HCT116 (cell line): ENCODE measurements at regions not wholly inside any gene's neighbourhood (a gene's known extent, or its start where the extent isn't known, plus 50 kb on each side); places are given as distances from the start of the nearest gene placed in this dataset.

Source experiments
- ATAC-seq: fragments of 200-7000 bp; cut with Tn5 transposase; 2 replicates; pipeline ENCODE4 v1.9.1; 2020; ENCODE audit warnings: mild to moderate bottlenecking, moderate library complexity
- BruUV-seq: library from RNA; stranded (reverse); fragments of 400-500 nt; replicated peaks from 2 replicates; lab custom pipeline; 2021; lab: Mats Ljungman, UMichigan
- CTCF ChIA-PET: fragments of 300-600 bp; sonication (Branson Sonifier 250); formaldehyde crosslinking; loops from one replicate; lab custom pipeline; 2021; ENCODE audit warnings: antibody characterized with exemption; lab: Charles Lee
- POLR2A ChIA-PET: fragments of 300-600, 350-600 bp; sonication (Branson Sonifier 250); formaldehyde crosslinking; loops from one replicate; lab custom pipeline; 2021; ENCODE audit warnings: antibody characterized with exemption; lab: Charles Lee
- RAD21 ChIA-PET, 2 experiments: fragments of 300-600 bp; sonication (Branson Sonifier 250); formaldehyde crosslinking; loops; one replicate each; lab custom pipeline; 2023; ENCODE audit warnings: low total read pairs in 2 of 2; ENCODE audit not compliant: uncharacterized antibody in 2 of 2, unreplicated experiment in 2 of 2, low non-redundant PET in 1 of 2; lab: Charles Lee
- DNase-seq: peaks from one replicate; pipeline ENCODE4 v3.0.0-alpha.2; 2010; ENCODE audit warnings: low read depth, low spot score
- H2AFZ ChIP-seq: fragments of 200-600 bp; shearing (Covaris generic), sonication (generic); 2 replicates; pipeline ENCODE4 v1.6.1; 2017; ENCODE audit warnings: low read depth, mixed run types, mixed read lengths, antibody characterized with exemption, low read length; ENCODE audit not compliant: poor library complexity, severe bottlenecking
- H3K27ac ChIP-seq: 2 replicates; pipeline ENCODE4 v1.5.1; 2012; ENCODE audit warnings: low read depth, low read length
- H3K27me3 ChIP-seq: fragments of 200-600 bp; sonication (generic); 2 replicates; pipeline ENCODE4 v1.6.1; 2016; ENCODE audit warnings: mixed run types, low read length, mixed read lengths; ENCODE audit not compliant: insufficient read depth
- H3K36me3 ChIP-seq, 2 experiments: fragments of 200-500 bp in 1 of 2; fragments of 200-600 bp in 1 of 2; sonication (Bioruptor generic) in 1 of 2; sonication (generic) in 1 of 2; 2 replicates each; pipeline versions ENCODE4 v1.5.1 to v1.6.1; 2014 to 2016; ENCODE audit warnings: low read length in 2 of 2, inconsistent platforms in 1 of 2, mixed read lengths in 1 of 2, mixed run types in 1 of 2; ENCODE audit not compliant: insufficient read depth in 2 of 2, control insufficient read depth in 1 of 2
- H3K4me1 ChIP-seq, 2 experiments: fragments of 200-600 bp in 1 of 2; sonication (generic) in 1 of 2; 2 replicates each; pipeline versions ENCODE4 v1.5.1 to v1.6.1; 2012 to 2017; ENCODE audit warnings: low read length in 2 of 2, inconsistent platforms in 1 of 2, mild to moderate bottlenecking in 1 of 2, mixed read lengths in 1 of 2, mixed run types in 1 of 2, moderate library complexity in 1 of 2; ENCODE audit not compliant: insufficient read depth in 2 of 2, control insufficient read depth in 1 of 2
- H3K4me2 ChIP-seq: fragments of 200-600 bp; sonication (generic); 2 replicates; pipeline ENCODE4 v1.6.1; 2017; ENCODE audit warnings: mixed run types, low read length, mixed read lengths
- H3K4me3 ChIP-seq, 2 experiments: fragments of 200-600 bp in 1 of 2; sonication (generic) in 1 of 2; replicated peaks in 1 of 2; 2 replicates each; pipeline ENCODE4 v1.5.1; 2011 to 2016; ENCODE audit warnings: low read length in 2 of 2, control low read depth in 1 of 2, low read depth in 1 of 2, mild to moderate bottlenecking in 1 of 2, mixed read lengths in 1 of 2, mixed run types in 1 of 2
- H3K79me2 ChIP-seq: fragments of 200-600 bp; sonication (generic); 2 replicates; pipeline ENCODE4 v1.6.1; 2017; ENCODE audit warnings: mild to moderate bottlenecking, mixed run types, low read length, moderate library complexity, mixed read lengths; ENCODE audit not compliant: insufficient read depth
- H3K9ac ChIP-seq: fragments of 200-600 bp; sonication (generic); 2 replicates; pipeline ENCODE4 v1.6.1; 2016; ENCODE audit warnings: low read length, mixed read lengths
- H3K9me2 ChIP-seq: fragments of 200-600 bp; sonication (generic), shearing (Covaris generic); 2 replicates; pipeline ENCODE4 v1.6.1; 2017; ENCODE audit warnings: mixed run types, mild to moderate bottlenecking, moderate library complexity; ENCODE audit not compliant: insufficient read depth
- H3K9me3 ChIP-seq, 2 experiments: fragments of 200-500 bp in 1 of 2; fragments of 200-600 bp in 1 of 2; sonication (Bioruptor generic) in 1 of 2; sonication (generic) in 1 of 2; 2 replicates each; pipeline ENCODE4 v1.6.1; 2014 to 2017; ENCODE audit warnings: low read length in 2 of 2, mixed read lengths in 2 of 2, inconsistent platforms in 1 of 2, low read depth in 1 of 2, mild to moderate bottlenecking in 1 of 2, mixed run types in 1 of 2, moderate library complexity in 1 of 2; ENCODE audit not compliant: control insufficient read depth in 1 of 2, insufficient read depth in 1 of 2
- H4K20me1 ChIP-seq: fragments of 200-600 bp; sonication (generic), shearing (Covaris generic); 2 replicates; pipeline ENCODE4 v1.6.1; 2017; ENCODE audit warnings: mixed run types, mild to moderate bottlenecking, moderate library complexity; ENCODE audit not compliant: insufficient read depth
- ATF3 ChIP-seq: IDR thresholded peaks from 2 replicates; pipeline ENCODE4 v1.6.1; 2012
- CBX3 ChIP-seq: IDR thresholded peaks from 2 replicates; pipeline ENCODE4 v1.6.1; 2012; ENCODE audit warnings: low read depth
- CTCF ChIP-seq, 3 experiments: fragments of 200-600 bp in 1 of 3; sonication (generic) in 1 of 3; IDR thresholded peaks in 2 of 3; conservative IDR thresholded peaks in 1 of 3; 2 replicates each; pipeline ENCODE4 v1.5.1; 2012 to 2017; ENCODE audit warnings: low read depth in 2 of 3, low read length in 2 of 3, antibody characterized with exemption in 1 of 3, borderline replicate concordance in 1 of 3, control low read depth in 1 of 3, mild to moderate bottlenecking in 1 of 3, mixed read lengths in 1 of 3, mixed run types in 1 of 3, moderate library complexity in 1 of 3; ENCODE audit not compliant: insufficient read depth in 1 of 3
- ELF1 ChIP-seq: IDR thresholded peaks from 2 replicates; pipeline ENCODE4 v1.6.1; 2012; ENCODE audit warnings: low read depth, borderline replicate concordance
- EZH2 ChIP-seq: fragments of 200-600 bp; sonication (generic); IDR thresholded peaks from 2 replicates; pipeline ENCODE4 v1.6.1; 2017; ENCODE audit warnings: antibody characterized with exemption, mixed run types
- FOSL1 ChIP-seq: IDR thresholded peaks from 2 replicates; pipeline ENCODE4 v1.6.1; 2012; ENCODE audit warnings: low read depth
- JUND ChIP-seq: IDR thresholded peaks from 2 replicates; pipeline ENCODE4 v1.6.1; 2012
- MAX ChIP-seq: IDR thresholded peaks from 2 replicates; pipeline ENCODE4 v1.6.1; 2012
- POLR2A ChIP-seq: IDR thresholded peaks from 2 replicates; pipeline ENCODE4 v1.7.0; 2011; ENCODE audit warnings: borderline replicate concordance; ENCODE audit not compliant: insufficient read depth, insufficient read length; ENCODE audit errors: extremely low read depth
- POLR2AphosphoS5 ChIP-seq: IDR thresholded peaks from 2 replicates; pipeline ENCODE4 v1.6.1; 2011; ENCODE audit warnings: mild to moderate bottlenecking, low read depth, low read length, moderate library complexity
- RAD21 ChIP-seq: IDR thresholded peaks from 2 replicates; pipeline ENCODE4 v1.6.1; 2012; ENCODE audit warnings: low read depth, mild to moderate bottlenecking
- REST ChIP-seq: IDR thresholded peaks from 2 replicates; pipeline ENCODE4 v1.6.1; 2012; ENCODE audit warnings: low read depth
- SIN3A ChIP-seq: IDR thresholded peaks from 2 replicates; pipeline ENCODE4 v1.6.1; 2012; ENCODE audit warnings: low read depth
- SP1 ChIP-seq: IDR thresholded peaks from 2 replicates; pipeline ENCODE4 v1.6.1; 2012; ENCODE audit warnings: low read depth
- SRF ChIP-seq: IDR thresholded peaks from 2 replicates; pipeline ENCODE4 v1.6.1; 2012; ENCODE audit warnings: low read depth
- TCF7L2 ChIP-seq: IDR thresholded peaks from 2 replicates; pipeline ENCODE4 v1.7.0; 2011; ENCODE audit warnings: borderline replicate concordance, inconsistent platforms; ENCODE audit not compliant: insufficient read depth, insufficient read length; ENCODE audit errors: extremely low read depth
- ZBTB33 ChIP-seq: IDR thresholded peaks from 2 replicates; pipeline ENCODE4 v1.6.1; 2011; ENCODE audit warnings: mild to moderate bottlenecking, low read length, moderate library complexity; ENCODE audit not compliant: insufficient replicate concordance; ENCODE audit errors: extremely low read depth
- ZNF274 ChIP-seq: fragments of 200-500 bp; sonication (Bioruptor generic); IDR thresholded peaks from 2 replicates; pipeline ENCODE4 v1.6.1; 2014; ENCODE audit warnings: mild to moderate bottlenecking, low read depth, low read length, inconsistent platforms
- intact Hi-C: fragments of 100-400 bp; cut with micrococcal nuclease; formaldehyde crosslinking; loops from 2 replicates; pipeline ENCODE4 v1.10.0; 2022

GRCh38 chr5:57855831-57856230 is 373.2 kb upstream of the ACTBL2 start:
- Histone ChIP-seq H4K20me1 (no peaks in the 10 kb centered on the region), H3K9me2 (no peaks in the 10 kb centered on the region), H3K36me3 (no peaks in the 10 kb centered on the region)
- ChIA-PET RAD21 (no interaction called here), POLR2A (no interaction called here)
- no TSS peak for BruUV-seq
- no peak for TF ChIP-seq EZH2
- TF ChIP-seq RAD21: no peak
- TF ChIP-seq CBX3: no peak
- no peak for TF ChIP-seq ZNF274
- no peak for TF ChIP-seq MAX
- no peak for TF ChIP-seq ZBTB33
- no peak for TF ChIP-seq POLR2AphosphoS5
- TF ChIP-seq JUND: no peak
- no peak for TF ChIP-seq REST
- TF ChIP-seq ELF1: no peak
- TF ChIP-seq SRF: no peak
- TF ChIP-seq SIN3A: no peak
- TF ChIP-seq FOSL1: no peak
- TF ChIP-seq TCF7L2: no peak
- TF ChIP-seq CTCF (IDR thresholded peaks at IDR 0.05 in 2 of 3, conservative IDR thresholded peaks at IDR 0.05 in 1 of 3; ENCODE audit: borderline replicate concordance in 1 of 3, insufficient read depth in 1 of 3, low read depth in 2 of 3, low read length in 2 of 3): no peak
- TF ChIP-seq POLR2A: no peak
- TF ChIP-seq ATF3: no peak
- TF ChIP-seq SP1: no peak
- TF ChIP-seq, all 23 proteins: peak for 0
- peaks cover 4 to 9% of the 10 kb centered on the region in 2 experiments; a peak in 3 of 4 replicates for H3K4me1 ChIP-seq
- H3K9ac ChIP-seq: no peak overlapping the region
- ATAC-seq (no peak), DNase-seq (no peak)
- H3K4me2 ChIP-seq: no peak overlapping the region
- H3K27me3 ChIP-seq: no peaks in the 10 kb centered on the region
- CTCF ChIA-PET: no interaction called here
- H3K4me3 ChIP-seq: no peak overlapping the region
- no peaks in the 10 kb centered on the region for H3K79me2 ChIP-seq
- H3K27ac ChIP-seq: no peak overlapping the region
- no peaks in the 10 kb centered on the region for H3K9me3 ChIP-seq
- intact Hi-C loops: no loop called here
- H2AFZ ChIP-seq: no peak overlapping the region
